Thoracic aorta (tissue), 2 donors: ENCODE measurements at regions not wholly inside any gene's neighbourhood (a gene's known extent, or its start where the extent isn't known, plus 50 kb on each side); places are given as distances from the start of the nearest gene placed in this dataset.

Experiments
- ATAC-seq: fragments of 150-250 bp; one replicate; pipeline ENCODE4 v1.8.0; 2017; ENCODE audit warnings: low read depth; ENCODE audit not compliant: insufficient number of reproducible peaks, low FRiP score
- DNase-seq: peaks from one replicate; pipeline ENCODE4 v3.0.0-alpha.2; 2020; ENCODE audit warnings: low spot score
- H3K27ac ChIP-seq, 2 donors: fragments of 200-600 bp; sonication (generic); 1 replicate in 1 of 2; 2 replicates in 1 of 2; pipeline ENCODE4 v1.5.1; 2016; ENCODE audit warnings: mild to moderate bottlenecking in 2 of 2, moderate library complexity in 2 of 2
- H3K27me3 ChIP-seq: fragments of 200-600 bp; sonication (generic); replicated peaks from 2 replicates; pipeline ENCODE4 v1.6.0; 2016; ENCODE audit warnings: mild to moderate bottlenecking; ENCODE audit not compliant: insufficient read depth
- H3K36me3 ChIP-seq: fragments of 200-600 bp; sonication (generic); one replicate; pipeline ENCODE4 v1.5.1; 2016
- H3K4me1 ChIP-seq, 2 donors: fragments of 200-600 bp; sonication (generic); 1 replicate in 1 of 2; 2 replicates in 1 of 2; pipeline versions ENCODE4 v1.5.1 to v1.6.0; 2016; ENCODE audit warnings: low read depth in 2 of 2, mild to moderate bottlenecking in 1 of 2; ENCODE audit not compliant: control insufficient read depth in 1 of 2
- H3K4me3 ChIP-seq: fragments of 200-600 bp; sonication (generic); 2 replicates; pipeline ENCODE4 v1.5.1; 2016; ENCODE audit warnings: mild to moderate bottlenecking
- H3K9me3 ChIP-seq: fragments of 200-600 bp; sonication (generic); 2 replicates; pipeline ENCODE4 v1.5.1; 2016
- TF ChIP-seq, protein P1 (sequence below): fragments of 200-600 bp; sonication (generic); IDR thresholded peaks from one replicate; pipeline ENCODE4 v1.5.1; 2019; ENCODE audit warnings: antibody characterized with exemption

DNA sequence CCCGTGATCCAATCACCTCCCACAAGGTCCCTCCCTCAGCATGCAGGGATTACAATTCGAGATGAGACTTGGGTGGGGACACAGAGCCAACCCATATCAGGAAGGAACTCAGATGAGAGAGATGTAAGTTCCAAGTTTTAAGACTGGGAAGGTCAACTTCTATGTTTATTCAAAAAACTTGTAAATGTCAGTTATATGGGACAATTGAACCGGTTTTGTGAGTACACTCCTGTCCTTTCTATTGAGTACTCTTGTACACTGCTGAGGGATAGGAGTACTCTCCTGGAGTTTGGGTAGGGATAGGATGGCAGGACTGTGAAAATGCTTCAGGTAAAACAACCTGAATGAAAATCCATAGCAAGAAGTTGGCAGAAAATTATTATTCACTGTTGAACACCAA, 239.1 kb downstream of the ZNF674 start:
- Histone ChIP-seq H3K9me3 (no peaks in the 10 kb centered on the region), H3K4me3 (no peak overlapping the region), H3K4me1 (no peaks in the 10 kb centered on the region), H3K36me3 (no peaks in the 10 kb centered on the region), H3K27me3 (no peaks in the 10 kb centered on the region), H3K27ac (no peak overlapping the region)
- DNase-seq, result no peak
- no peak for ATAC-seq
- TF ChIP-seq, protein P1, sequence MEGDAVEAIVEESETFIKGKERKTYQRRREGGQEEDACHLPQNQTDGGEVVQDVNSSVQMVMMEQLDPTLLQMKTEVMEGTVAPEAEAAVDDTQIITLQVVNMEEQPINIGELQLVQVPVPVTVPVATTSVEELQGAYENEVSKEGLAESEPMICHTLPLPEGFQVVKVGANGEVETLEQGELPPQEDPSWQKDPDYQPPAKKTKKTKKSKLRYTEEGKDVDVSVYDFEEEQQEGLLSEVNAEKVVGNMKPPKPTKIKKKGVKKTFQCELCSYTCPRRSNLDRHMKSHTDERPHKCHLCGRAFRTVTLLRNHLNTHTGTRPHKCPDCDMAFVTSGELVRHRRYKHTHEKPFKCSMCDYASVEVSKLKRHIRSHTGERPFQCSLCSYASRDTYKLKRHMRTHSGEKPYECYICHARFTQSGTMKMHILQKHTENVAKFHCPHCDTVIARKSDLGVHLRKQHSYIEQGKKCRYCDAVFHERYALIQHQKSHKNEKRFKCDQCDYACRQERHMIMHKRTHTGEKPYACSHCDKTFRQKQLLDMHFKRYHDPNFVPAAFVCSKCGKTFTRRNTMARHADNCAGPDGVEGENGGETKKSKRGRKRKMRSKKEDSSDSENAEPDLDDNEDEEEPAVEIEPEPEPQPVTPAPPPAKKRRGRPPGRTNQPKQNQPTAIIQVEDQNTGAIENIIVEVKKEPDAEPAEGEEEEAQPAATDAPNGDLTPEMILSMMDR, result no peak

DNA sequence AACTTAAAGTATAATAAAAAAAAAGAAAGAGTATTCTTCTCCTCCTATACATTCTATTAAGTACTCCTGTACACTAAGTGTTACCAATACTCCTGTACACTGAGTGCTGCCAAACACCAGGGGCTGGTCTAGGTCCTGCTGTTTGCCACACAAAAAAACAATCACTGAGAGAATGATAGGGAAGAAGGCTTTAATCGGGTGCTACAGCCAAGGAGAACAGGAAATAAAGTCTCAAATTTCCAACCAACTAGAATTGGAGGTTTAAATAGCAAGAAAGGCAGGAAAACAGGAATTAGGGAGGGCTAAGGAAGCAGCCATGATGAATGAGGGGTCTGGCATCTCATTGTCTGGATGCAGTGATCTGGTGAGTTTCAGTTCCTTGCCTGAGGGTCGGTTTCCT, 239.8 kb downstream of the ZNF674 start:
- TF ChIP-seq, protein P1, result no peak
- Histone ChIP-seq H3K9me3 (no peaks in the 10 kb centered on the region), H3K4me3 (no peak overlapping the region), H3K27me3 (no peaks in the 10 kb centered on the region), H3K27ac (no peak overlapping the region), H3K4me1 (no peaks in the 10 kb centered on the region), H3K36me3 (no peaks in the 10 kb centered on the region)
- ATAC-seq, result no peak
- no peak for DNase-seq

DNA sequence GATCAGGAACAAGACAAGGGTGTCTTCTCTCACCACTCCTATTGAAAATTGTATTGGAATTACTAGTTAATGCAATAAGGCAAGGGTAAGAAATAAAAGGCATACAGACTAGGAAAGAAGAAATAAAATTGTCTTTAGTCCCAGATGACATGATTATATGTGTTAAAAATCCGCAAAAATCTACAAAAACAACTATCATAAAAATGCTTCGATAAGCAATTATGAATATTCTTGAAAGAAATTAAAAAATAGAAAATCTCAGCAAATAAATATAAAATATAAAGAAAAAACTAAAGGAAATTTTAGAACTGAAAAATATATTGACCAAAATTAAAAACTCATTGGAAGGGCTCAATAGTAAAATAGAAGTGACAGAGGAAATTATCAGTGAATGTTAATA, 243.3 kb downstream of the ZNF674 start:
- ATAC-seq, result no peak
- Histone ChIP-seq H3K4me3 (no peak overlapping the region), H3K9me3 (no peaks in the 10 kb centered on the region)

DNA sequence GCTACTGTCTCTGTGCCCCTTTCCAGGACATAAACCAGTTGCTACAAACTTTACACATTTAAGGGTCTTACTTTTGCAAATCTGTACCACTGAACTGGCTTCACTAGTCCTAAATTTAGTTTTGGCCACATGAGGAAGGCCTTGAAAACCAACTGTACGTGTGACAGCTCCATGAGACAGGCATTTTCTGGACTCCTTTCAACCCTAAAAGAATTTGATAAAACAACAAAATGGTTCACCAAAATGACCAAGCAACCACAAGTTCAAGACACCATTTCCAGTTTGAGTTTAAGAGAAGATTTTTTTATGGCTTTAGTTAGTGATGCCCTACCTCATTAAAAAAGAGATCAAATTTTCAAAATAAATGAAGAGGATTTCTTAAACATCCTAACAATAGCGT, 246.4 kb downstream of the ZNF674 start:
- Histone ChIP-seq H3K4me3 (no peak overlapping the region), H3K4me1 (no peaks in the 10 kb centered on the region), H3K27me3 (no peaks in the 10 kb centered on the region), H3K9me3 (no peaks in the 10 kb centered on the region), H3K36me3 (no peaks in the 10 kb centered on the region), H3K27ac (no peak overlapping the region)
- ATAC-seq, result no peak
- TF ChIP-seq, protein P1, result no peak
- DNase-seq, result no peak

More for the DNA sequence above, 243.3 kb downstream of the ZNF674 start:
- Histone ChIP-seq H3K36me3 (no peaks in the 10 kb centered on the region), H3K4me1 (no peaks in the 10 kb centered on the region), H3K27me3 (no peaks in the 10 kb centered on the region), H3K27ac (no peak overlapping the region)
- no peak for DNase-seq
- TF ChIP-seq, protein P1, result no peak

DNA sequence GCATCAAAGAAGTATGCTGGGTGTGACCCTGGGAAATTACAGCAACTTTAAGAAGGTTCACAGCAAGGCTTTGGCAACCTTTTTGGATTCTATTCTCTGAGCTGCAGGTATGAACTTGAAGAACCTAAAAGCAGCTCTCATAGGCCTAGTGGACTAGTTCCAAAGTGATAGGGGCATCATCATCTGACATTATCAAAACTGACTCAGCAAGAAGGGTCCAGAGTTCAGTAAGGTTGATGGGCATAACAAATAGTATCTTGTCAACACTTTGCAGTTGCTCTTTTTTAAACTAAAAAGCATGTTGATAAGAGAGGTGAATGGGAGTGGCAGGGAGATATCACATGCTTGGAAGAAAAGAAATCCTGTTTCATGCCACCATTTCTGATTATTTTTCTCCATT, 249.3 kb downstream of the ZNF674 start:
- H3K9me3 ChIP-seq, result no peaks in the 10 kb centered on the region
- H3K4me3 ChIP-seq, result no peak overlapping the region
- H3K27ac ChIP-seq, result no peak overlapping the region
- no peaks in the 10 kb centered on the region for H3K4me1 ChIP-seq
- H3K36me3 ChIP-seq, result no peaks in the 10 kb centered on the region
- TF ChIP-seq, protein P1, result no peak
- DNase-seq (no peak), ATAC-seq (no peak)
- no peaks in the 10 kb centered on the region for H3K27me3 ChIP-seq
